ENCODE measurements at regions not wholly inside any gene's neighbourhood (a gene's known extent, or its start where the extent isn't known, plus 50 kb on each side); places are given as distances from the start of the nearest gene placed in this dataset.

GRCh38 chr11:15535414-15535813, 420.7 kb downstream of the INSC start:
- DNase-seq (ENCODE audit: low spot score): no peak

- no peak for DNase-seq (ENCODE audit: low spot score)
Observed at GRCh38 chr11:15536438-15536837, 421.7 kb downstream of the INSC start.

DNA sequence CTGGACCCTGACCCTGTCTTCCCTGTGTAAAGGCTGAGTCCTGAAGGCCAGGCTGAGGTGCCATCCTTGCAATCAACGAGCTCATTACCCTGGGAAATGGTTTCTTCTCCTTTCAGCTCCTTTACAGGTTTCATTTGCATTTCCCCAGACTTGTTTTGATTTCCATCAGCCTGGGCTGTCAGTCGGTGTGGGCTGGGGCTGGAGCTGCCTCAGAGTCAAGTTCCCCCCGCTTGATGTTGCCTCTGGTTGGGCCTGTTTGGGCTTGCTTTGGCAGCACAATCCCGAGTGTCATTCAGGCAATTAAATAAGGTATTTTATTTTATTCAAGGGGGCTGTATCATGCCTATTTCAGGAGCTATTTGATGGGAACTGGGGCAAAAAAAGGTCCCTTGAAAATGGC, 424.9 kb downstream of the INSC start:
- no peak for DNase-seq (ENCODE audit: low spot score)

- no peak for DNase-seq (ENCODE audit: low spot score)
Observed at GRCh38 chr11:15541079-15541478, 426.4 kb downstream of the INSC start.

DNA sequence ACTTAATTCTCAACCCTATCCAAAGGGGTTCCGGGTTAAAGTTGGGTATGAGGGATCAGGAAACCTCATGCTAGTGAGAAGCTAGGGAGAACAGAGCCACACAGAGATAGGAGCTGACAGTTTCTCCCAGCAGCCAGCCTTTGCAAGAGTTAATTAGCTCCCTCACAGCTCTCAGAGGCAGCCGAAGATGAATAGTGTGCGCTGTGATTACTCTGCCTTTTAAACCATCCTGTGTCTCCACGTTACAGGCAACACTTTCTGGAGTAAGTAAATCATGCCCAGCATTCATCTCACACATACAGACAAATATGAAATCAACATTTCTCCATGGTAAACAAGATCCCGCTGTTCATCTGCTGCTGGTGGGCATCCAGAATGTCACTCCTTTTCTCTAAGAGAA, 429.6 kb downstream of the INSC start:
- no peak for DNase-seq (ENCODE audit: low spot score)

- no peak for DNase-seq (ENCODE audit: low spot score)
Observed at GRCh38 chr11:15547685-15548084, 433.0 kb downstream of the INSC start.

GRCh38 chr11:15551901-15552851, 437.5 kb downstream of the INSC start:
- DNase-seq (ENCODE audit: low spot score): no peak

GRCh38 chr11:15555161-15555560, 440.4 kb downstream of the INSC start:
- DNase-seq (ENCODE audit: low spot score): no peak

GRCh38 chr11:15557457-15558230, 442.9 kb downstream of the INSC start:
- no peak for DNase-seq (ENCODE audit: low spot score)

DNA sequence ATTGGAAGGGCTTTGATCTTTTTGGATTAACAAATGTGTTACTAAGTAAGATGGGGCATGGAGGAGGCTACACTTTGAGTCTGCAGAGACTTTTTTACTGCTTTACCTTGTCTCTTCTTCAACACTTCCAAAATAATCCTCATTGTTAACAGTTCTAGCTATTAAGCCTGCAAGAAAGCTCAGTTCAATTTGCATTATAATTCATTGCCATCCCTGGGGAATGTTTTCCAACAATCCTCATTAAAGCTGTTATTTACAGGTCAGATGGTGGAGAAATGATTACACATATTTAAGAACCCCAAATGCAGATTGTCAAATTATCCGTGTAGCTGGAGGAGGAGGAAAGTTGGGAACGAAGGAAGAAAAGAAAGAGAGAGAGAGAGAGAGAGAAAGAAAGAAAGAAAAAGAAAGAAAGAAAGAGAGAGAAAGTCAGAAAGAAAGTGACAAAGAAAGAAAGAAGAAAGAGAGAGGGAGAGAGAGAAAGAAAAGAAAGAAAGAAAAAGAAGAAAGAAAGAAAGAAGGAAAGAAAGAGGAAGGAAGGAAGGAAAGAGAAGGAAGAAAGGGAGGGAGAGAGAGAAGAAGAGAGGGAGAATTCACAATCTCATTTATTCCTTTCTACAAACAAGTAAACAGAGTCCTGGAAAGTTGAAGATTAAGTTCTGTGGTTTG, 443.9 kb downstream of the INSC start:
- no peak for DNase-seq (ENCODE audit: low spot score)

DNA sequence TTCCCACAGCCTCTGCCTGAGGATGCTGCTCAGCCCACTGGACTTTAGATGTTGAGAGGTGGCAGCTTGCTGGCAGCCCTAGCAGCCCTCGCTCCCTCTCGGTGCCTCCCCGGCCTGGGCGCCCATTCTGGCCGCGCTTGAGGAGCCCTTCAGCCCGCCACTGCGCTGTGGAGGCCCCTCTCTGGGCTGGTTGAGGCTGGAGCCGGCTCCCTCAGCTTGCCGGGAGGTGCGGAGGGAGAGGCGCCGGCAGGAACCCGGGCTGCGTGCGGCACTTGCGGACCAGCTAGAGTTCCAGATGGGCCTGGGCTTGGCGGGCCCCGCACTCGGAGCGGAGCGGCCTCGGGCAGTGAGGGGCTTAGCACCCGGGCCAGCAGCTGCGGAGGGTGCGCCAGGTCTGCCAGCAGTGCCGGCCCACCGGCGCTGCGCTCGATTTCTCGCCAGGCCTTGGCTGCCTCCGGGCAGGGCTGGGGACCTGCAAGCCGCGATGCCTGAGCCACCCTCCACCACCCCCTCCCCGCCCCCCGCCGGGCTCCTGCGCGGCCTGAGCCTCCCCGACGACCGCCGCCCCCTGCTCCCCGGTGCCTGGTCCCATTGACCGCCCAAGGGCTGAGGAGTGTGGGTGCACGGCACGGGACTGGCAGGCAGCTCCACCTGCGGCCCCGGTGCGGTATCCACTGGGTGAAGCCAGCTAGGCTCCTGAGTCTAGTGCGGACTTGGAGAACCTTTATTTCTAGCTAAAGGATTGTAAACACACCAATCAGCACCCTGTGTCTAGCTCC, 446.2 kb downstream of the INSC start:
- no peak for DNase-seq (ENCODE audit: low spot score)

DNA sequence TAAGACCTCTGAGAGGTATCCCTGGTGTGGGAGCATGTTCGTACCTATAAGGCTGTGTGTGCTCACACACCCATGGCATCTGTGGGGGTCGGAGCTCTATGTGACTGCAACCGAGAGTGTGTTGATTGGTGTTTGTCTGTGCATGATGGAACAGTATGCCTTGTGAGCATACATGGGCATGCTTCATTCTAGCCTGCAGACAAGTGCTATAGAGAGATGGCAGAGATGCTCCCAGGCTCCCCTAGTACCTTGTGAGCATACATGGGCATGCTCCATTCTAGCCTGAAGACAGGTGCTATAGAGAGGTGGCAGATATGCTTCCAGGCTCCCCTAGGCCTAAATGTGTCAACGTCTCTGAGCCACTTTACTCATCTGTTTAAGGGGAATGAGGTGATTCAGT, 447.5 kb downstream of the INSC start:
- no peak for DNase-seq (ENCODE audit: low spot score)

DNA sequence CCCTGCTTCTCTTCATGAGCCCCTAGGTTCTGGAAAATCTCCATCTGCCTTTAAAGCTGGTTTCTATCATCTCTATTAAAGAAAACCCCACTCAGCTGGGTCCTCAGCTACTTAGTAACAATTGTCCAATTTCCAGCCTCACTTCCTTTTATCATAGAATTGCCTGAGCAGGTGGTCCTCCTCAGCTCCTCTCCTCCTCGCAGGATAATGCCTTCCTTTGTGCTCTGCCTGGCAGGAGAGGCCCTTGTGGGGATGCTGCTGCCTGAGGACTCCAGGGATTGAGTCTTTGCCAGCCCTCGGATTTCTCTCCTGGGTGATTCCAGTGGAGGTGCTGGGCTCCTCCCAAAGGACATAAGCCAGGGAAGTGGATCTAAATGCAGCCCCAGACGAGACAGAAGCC, 448.3 kb downstream of the INSC start:
- DNase-seq (ENCODE audit: low spot score): no peak

DNA sequence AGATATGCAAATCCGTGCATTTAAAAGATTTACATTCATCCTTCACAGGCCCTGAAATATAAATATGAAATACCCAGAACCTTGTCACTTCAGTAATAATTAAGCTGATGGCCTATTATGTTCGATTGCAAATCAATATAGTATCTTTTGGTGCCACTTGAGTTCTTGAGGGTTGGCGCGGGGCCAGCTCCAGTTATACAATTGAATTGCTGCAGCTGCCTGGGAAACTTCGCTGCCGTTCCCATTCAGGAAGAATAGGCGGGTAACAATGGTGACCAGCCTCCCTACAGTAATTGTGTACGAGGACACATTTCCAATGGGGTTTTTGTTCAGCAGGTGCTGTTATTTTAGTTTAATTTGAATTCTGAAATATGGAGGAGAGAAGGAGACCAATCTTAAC, 451.2 kb downstream of the INSC start:
- no peak for DNase-seq (ENCODE audit: low spot score)

- DNase-seq (ENCODE audit: low spot score): no peak
Observed at GRCh38 chr11:15568440-15568839, 453.7 kb downstream of the INSC start.

GRCh38 chr11:15569305-15570025, 454.7 kb downstream of the INSC start:
- no peak for DNase-seq (ENCODE audit: low spot score)

GRCh38 chr11:15575409-15575808, 460.7 kb downstream of the INSC start:
- no peak for DNase-seq (ENCODE audit: low spot score)

- DNase-seq (ENCODE audit: low spot score): no peak
Observed at GRCh38 chr11:15576769-15577168, 462.0 kb downstream of the INSC start.

DNA sequence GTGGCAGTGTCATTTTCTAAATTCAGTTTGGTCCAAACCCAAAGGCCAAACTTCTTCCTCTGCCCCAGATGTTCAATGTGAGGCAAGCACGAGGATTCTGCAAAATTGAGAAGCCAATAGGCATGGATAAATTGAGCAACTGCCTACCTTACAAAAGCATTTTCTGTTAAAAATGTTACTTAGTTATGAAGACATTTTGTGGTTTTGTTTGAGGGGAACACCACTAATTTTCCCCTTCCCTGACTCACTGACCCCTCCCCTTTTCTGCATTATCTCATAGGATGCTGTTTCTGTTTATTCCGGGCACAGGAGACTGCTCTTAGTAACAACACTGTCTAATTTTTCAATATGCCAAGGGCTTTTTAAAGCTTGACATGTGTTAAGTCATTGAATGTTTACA, 462.8 kb downstream of the INSC start:
- no peak for DNase-seq (ENCODE audit: low spot score)

DNA sequence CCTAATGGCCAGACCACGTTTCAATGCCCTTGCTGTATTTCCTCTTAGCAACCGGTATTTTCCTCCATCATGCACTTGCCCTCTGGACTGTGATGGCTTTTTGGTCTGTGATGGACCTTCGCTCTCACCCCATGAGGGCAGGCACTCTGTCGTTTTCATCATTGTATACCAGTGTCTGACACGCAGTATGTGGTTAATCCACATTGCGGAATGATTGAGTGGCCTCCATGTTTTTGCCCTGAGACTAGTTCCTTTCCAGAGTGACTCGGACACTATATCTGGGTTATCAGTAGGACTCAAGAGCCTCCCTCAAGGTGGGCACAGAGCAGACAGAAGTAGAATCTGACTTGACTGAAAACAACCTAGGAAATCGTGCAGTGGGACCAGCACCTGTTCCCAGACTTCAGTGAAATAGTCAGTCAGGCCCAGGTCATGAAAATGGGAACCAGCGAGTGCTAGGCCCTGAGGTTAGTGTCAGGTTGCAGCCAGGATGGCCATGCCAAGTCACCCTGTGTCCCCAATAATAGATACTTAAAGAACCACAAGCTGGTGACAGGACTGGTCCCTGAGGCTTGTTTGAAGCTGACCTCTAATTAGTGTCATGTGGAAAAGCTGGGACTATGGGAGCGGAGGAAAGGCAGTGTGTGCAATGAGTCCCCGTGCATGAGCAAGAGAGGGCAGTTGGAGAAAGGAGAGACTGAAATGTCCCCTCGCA, 464.7 kb downstream of the INSC start:
- no peak for DNase-seq (ENCODE audit: low spot score)
